ENCODE measurements at regions not wholly inside any gene's neighbourhood (a gene's known extent, or its start where the extent isn't known, plus 50 kb on each side); places are given as distances from the start of the nearest gene placed in this dataset.

- TF ChIP-seq CTCF (IDR thresholded peaks at IDR 0.05), result no peak
- no peak for TF ChIP-seq EP300 (IDR thresholded peaks at IDR 0.05)
Observed at GRCh38 chr3:157961665-157962064, 144.6 kb downstream of the SHOX2 start.
